HFFc6 (cell line): ENCODE measurements at regions not wholly inside any gene's neighbourhood (a gene's known extent, or its start where the extent isn't known, plus 50 kb on each side); places are given as distances from the start of the nearest gene placed in this dataset.
"Not testable (repeated sequence)": the region's sequence is repeated elsewhere in the genome, so short reads cannot be mapped to it uniquely, and the experiment has no call there.

Experiments used
- DNase-seq: peaks from one replicate; pipeline ENCODE4 v3.0.0-alpha.2; 2018
- H3K27ac Mint-ChIP-seq: 2 replicates; pipeline ENCODE4 v1.8.0; 2020; ENCODE audit warnings: mild to moderate bottlenecking, mixed read lengths
- H3K27me3 Mint-ChIP-seq: 2 replicates; pipeline ENCODE4 v1.8.0; 2021; ENCODE audit warnings: mild to moderate bottlenecking, moderate library complexity, mixed read lengths; ENCODE audit not compliant: insufficient read depth
- H3K36me3 Mint-ChIP-seq: 2 replicates; pipeline ENCODE4 v1.8.0; 2021; ENCODE audit warnings: low read depth, mixed read lengths
- H3K4me1 Mint-ChIP-seq: 2 replicates; pipeline ENCODE4 v1.8.0; 2020; ENCODE audit warnings: low read depth, mixed read lengths
- H3K4me3 Mint-ChIP-seq: 2 replicates; pipeline ENCODE4 v1.8.0; 2020; ENCODE audit warnings: mild to moderate bottlenecking, moderate library complexity, mixed read lengths
- H3K9me3 Mint-ChIP-seq: 2 replicates; pipeline ENCODE4 v1.8.0; 2020; ENCODE audit warnings: mild to moderate bottlenecking, mixed read lengths
- TF ChIP-seq, protein P1 (sequence below): fragments of 200-600 bp; sonication (generic); IDR thresholded peaks from 2 replicates; pipeline ENCODE4 v1.5.0; 2021; ENCODE audit warnings: antibody characterized with exemption, mild to moderate bottlenecking

DNA sequence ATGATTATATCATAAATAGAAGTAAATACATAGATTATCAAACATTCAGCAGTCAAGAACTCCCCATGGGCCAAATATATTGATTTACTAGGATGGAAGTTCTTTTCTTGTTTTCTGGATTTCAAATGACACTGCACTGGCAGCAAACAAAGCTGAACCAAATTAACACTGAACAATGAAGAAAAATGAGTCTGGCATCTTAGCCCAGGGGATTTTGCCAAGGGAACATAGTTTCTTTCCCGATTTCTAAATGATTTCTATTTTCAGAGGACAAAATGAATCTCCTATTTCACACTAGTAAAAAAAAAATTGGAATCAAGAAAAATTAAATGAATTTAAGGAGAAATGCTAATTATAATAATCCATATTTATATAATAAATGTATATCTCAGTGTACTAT, 116.9 kb upstream of the FAM174A start:
- Mint-ChIP-seq H3K4me1 (no peaks in the 10 kb centered on the region), H3K36me3 (peaks cover 10% of the 10 kb centered on the region), H3K4me3 (no peak overlapping the region), H3K9me3 (peaks cover 14% of the 10 kb centered on the region), H3K27ac (no peak overlapping the region), H3K27me3 (no peaks in the 10 kb centered on the region)
- TF ChIP-seq, protein P1, sequence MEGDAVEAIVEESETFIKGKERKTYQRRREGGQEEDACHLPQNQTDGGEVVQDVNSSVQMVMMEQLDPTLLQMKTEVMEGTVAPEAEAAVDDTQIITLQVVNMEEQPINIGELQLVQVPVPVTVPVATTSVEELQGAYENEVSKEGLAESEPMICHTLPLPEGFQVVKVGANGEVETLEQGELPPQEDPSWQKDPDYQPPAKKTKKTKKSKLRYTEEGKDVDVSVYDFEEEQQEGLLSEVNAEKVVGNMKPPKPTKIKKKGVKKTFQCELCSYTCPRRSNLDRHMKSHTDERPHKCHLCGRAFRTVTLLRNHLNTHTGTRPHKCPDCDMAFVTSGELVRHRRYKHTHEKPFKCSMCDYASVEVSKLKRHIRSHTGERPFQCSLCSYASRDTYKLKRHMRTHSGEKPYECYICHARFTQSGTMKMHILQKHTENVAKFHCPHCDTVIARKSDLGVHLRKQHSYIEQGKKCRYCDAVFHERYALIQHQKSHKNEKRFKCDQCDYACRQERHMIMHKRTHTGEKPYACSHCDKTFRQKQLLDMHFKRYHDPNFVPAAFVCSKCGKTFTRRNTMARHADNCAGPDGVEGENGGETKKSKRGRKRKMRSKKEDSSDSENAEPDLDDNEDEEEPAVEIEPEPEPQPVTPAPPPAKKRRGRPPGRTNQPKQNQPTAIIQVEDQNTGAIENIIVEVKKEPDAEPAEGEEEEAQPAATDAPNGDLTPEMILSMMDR: no peak
- no peak for DNase-seq

DNA sequence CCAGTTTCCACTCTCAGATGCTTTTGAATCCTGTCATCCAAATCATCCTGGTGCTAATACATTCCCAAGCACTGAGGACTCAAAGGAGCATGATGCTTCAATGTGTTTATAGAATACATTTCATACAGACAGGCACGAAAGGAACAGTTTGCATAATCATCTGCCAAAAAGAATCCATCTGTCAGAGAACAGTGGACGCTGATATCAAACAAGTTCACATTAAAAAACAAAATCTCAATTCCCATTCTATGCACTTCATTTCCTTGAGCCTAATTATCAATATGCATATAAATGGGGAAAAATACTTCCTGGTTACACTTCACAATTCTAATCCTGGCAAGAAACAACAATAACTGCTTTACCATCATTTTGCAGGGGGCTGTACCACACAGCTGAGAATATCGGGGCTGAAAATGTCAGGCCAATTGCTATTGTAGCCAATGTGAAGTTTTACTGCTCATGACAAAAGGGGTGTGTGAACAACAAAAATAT, 125.5 kb upstream of the FAM174A start:
- Mint-ChIP-seq H3K9me3 (peaks cover 10% of the 10 kb centered on the region; the same call in 1 of the 2 replicates), H3K27ac (no peak overlapping the region), H3K4me3 (no peak overlapping the region), H3K27me3 (no peaks in the 10 kb centered on the region), H3K36me3 (no peaks in the 10 kb centered on the region), H3K4me1 (no peaks in the 10 kb centered on the region)
- DNase-seq: no peak
- TF ChIP-seq, protein P1: no peak

DNA sequence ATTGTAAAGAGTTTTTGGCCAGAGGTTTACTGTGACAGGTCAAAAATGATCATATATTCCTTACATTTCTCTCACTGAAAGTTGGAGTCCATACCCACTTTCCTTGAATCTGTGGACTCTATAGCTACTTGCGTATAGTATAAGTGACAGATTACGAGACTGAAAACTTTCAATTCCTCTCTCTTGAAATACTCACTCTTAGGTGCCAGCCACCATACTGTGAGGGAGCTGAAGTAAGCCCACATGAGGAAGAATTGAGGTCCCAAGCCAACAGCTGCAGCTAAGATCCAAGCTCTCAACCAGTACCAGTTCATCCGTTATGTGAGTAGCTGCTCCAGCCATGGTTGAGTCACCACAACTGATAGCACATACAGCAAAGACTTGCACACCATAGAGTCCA, 128.1 kb upstream of the FAM174A start:
- no peaks in the 10 kb centered on the region for H3K27me3 Mint-ChIP-seq
- no peaks in the 10 kb centered on the region for H3K4me1 Mint-ChIP-seq
- H3K27ac Mint-ChIP-seq: no peak overlapping the region
- H3K9me3 Mint-ChIP-seq: peaks cover 13% of the 10 kb centered on the region; the same call in 1 of the 2 replicates
- TF ChIP-seq, protein P1: no peak
- no peak overlapping the region for H3K4me3 Mint-ChIP-seq
- no peak for DNase-seq
- no peaks in the 10 kb centered on the region for H3K36me3 Mint-ChIP-seq

DNA sequence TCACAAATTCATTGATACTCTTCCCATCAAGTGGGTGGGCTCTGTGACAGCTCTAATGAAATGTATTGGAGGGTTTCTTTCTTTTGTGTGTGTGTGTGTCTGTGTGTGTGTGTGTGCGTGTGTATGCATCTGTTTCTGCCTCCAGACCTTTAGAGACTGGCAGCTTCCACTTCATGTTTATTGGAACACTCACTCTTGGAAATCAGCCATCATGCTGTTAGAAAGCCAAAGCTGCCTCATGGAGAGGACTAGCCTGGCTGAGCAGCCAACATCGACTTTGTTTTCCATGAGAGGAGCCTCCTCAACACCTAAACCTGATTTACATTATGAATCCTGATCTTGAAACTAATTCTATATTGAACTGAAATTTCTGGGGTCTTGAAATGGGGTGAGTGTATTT, 128.5 kb upstream of the FAM174A start:
- H3K27me3 Mint-ChIP-seq: no peaks in the 10 kb centered on the region
- H3K9me3 Mint-ChIP-seq: peaks cover 16% of the 10 kb centered on the region; the same call in 1 of the 2 replicates
- H3K27ac Mint-ChIP-seq: no peak overlapping the region
- TF ChIP-seq, protein P1: no peak
- H3K36me3 Mint-ChIP-seq: no peaks in the 10 kb centered on the region
- H3K4me3 Mint-ChIP-seq: no peak overlapping the region
- no peak for DNase-seq
- H3K4me1 Mint-ChIP-seq: no peaks in the 10 kb centered on the region

DNA sequence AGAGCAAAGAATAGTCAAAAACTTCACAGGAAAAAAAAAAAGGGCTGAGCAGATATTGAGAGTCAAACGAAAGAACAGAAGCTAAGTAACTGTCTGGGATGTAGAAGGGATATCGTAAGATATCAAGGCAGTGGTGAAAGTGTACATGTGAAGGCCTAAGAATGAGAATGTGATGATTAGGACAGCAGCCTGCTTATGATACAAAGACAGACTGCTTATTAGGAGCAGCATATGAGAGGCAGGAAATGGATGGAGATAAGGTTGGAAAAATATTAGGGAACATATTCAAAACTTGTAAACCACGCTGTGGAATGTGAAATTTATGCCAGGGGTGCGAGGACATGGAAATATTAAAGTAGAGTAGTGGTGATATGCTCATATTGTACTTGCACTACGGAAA, 133.1 kb upstream of the FAM174A start:
- H3K9me3 Mint-ChIP-seq: peaks cover 13% of the 10 kb centered on the region
- no peak overlapping the region for H3K27ac Mint-ChIP-seq
- H3K4me1 Mint-ChIP-seq: no peaks in the 10 kb centered on the region
- TF ChIP-seq, protein P1: no peak
- no peak for DNase-seq
- peaks cover 3% of the 10 kb centered on the region; the same call in 1 of the 2 replicates for H3K27me3 Mint-ChIP-seq
- no peak overlapping the region for H3K4me3 Mint-ChIP-seq
- H3K36me3 Mint-ChIP-seq: no peaks in the 10 kb centered on the region

DNA sequence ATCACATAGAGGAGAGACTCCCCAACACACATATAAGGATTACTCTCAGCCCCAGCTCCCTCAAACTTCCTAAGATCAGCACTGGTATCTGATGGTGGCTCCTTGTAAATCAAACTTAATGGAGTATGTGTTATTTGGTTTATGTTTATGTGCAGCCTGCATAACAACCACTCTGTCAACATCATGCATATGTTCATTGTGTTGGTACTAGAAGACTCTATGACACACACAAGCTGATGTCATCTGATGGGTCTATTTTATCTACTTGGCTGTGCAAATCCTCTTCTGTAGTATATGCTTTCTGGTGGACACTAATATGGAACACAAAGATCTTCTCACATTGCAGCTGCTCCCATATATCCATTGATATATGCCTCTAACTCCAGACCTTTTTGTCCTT, 134.0 kb upstream of the FAM174A start:
- Mint-ChIP-seq H3K4me3 (no peak overlapping the region), H3K27ac (no peak overlapping the region), H3K9me3 (peaks cover 9% of the 10 kb centered on the region), H3K4me1 (no peaks in the 10 kb centered on the region), H3K27me3 (peaks cover 3% of the 10 kb centered on the region; the same call in 1 of the 2 replicates), H3K36me3 (no peaks in the 10 kb centered on the region)
- DNase-seq: no peak
- TF ChIP-seq, protein P1: no peak

DNA sequence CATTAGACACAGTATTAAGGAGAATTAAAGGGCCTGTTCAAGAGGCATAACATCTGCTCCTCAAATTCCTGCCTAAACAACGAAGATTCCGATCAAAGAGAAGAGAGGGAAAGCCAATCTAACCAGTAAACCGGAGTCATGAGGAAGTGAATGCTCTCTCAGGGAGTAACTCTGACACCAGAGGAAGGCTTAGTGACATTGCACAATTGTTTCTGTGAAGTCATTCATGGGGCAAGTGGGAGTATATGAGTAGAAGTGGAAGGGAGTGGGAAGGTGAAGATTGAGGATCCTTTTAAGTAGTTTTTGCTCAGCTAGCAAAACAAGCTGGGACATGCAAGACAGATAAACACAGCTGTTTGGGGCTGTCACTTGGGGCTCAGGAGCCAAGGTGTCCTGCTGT, 136.4 kb upstream of the FAM174A start:
- H3K36me3 Mint-ChIP-seq, H3K4me3 Mint-ChIP-seq, H3K27me3 Mint-ChIP-seq, H3K27ac Mint-ChIP-seq, H3K4me1 Mint-ChIP-seq, DNase-seq, H3K9me3 Mint-ChIP-seq: not testable (repeated sequence)

DNA sequence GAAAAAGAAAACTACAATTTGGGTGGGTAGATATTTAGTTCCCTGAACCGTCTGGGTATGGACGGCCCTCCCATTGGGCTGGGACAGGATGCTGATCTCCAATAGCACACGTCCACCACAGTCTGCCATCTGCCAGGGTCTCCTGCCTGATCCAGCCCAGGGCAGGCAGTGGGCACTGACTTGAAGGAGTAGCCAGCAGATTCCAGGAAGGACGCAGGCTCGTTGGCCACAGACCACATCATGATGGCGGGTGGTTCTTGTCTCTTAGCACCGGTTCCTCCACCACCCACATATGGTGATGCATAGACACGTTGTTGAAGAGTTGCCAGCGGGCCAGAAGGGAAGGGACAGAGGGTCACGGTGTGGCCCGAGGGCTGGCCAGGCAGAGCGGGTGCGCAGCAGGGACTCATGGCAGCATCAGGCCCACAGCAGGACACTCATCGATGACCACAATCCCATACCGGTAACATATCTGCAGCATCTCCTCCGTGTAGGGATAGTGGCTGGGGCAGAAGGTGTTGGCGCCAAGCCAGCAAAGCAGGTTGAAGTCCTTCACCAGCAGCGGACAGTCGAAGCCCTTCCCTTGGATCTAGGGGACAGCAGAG, 155.8 kb upstream of the FAM174A start:
- H3K36me3 Mint-ChIP-seq, H3K4me1 Mint-ChIP-seq, H3K4me3 Mint-ChIP-seq, H3K27me3 Mint-ChIP-seq, H3K27ac Mint-ChIP-seq, DNase-seq: not testable (repeated sequence)
- peaks cover 20% of the 10 kb centered on the region for H3K9me3 Mint-ChIP-seq
